DND-41 (cell line): ENCODE measurements at regions not wholly inside any gene's neighbourhood (a gene's known extent, or its start where the extent isn't known, plus 50 kb on each side); places are given as distances from the start of the nearest gene placed in this dataset.

Experiments used
- ATAC-seq: fragments of 200-7000 bp; cut with Tn5 transposase; 3 replicates; pipeline ENCODE4 v1.9.1; 2021; ENCODE audit warnings: low read depth; ENCODE audit not compliant: insufficient read depth
- DNase-seq: peaks from one replicate; pipeline ENCODE4 v3.0.0-alpha.2; 2020
- H2AFZ ChIP-seq: 2 replicates; pipeline ENCODE4 v1.6.0; 2012; ENCODE audit warnings: low read depth, low read length
- H3K27ac ChIP-seq: 2 replicates; pipeline ENCODE4 v1.5.1; 2012; ENCODE audit warnings: low read length, inconsistent platforms
- H3K27me3 ChIP-seq: fragments of 200-600 bp; sonication (generic); 2 replicates; pipeline ENCODE4 v1.6.0; 2012; ENCODE audit warnings: low read length, mild to moderate bottlenecking, inconsistent platforms; ENCODE audit not compliant: insufficient read depth, poor library complexity
- H3K36me3 ChIP-seq: 2 replicates; pipeline ENCODE4 v1.5.1; 2012; ENCODE audit warnings: low read length, inconsistent platforms; ENCODE audit not compliant: insufficient read depth
- H3K4me1 ChIP-seq: 2 replicates; pipeline ENCODE4 v1.5.1; 2012; ENCODE audit warnings: mild to moderate bottlenecking, low read length; ENCODE audit not compliant: insufficient read depth
- H3K4me2 ChIP-seq: 2 replicates; pipeline ENCODE4 v1.6.0; 2012; ENCODE audit warnings: mild to moderate bottlenecking, moderate library complexity, low read length, inconsistent platforms; ENCODE audit not compliant: insufficient read depth
- H3K4me3 ChIP-seq, 2 experiments: fragments of 200-600 bp in 1 of 2; shearing (Covaris generic) in 1 of 2; 2 replicates each; pipeline ENCODE4 v1.5.1; 2012 to 2016; ENCODE audit warnings: inconsistent platforms in 2 of 2, low read length in 2 of 2, mild to moderate bottlenecking in 2 of 2, low read depth in 1 of 2, moderate library complexity in 1 of 2
- H3K79me2 ChIP-seq: 2 replicates; pipeline ENCODE4 v1.6.0; 2012; ENCODE audit warnings: low read length, inconsistent platforms; ENCODE audit not compliant: insufficient read depth
- H3K9ac ChIP-seq: 2 replicates; pipeline ENCODE4 v1.6.0; 2012; ENCODE audit warnings: low read depth, mild to moderate bottlenecking, inconsistent platforms, low read length, moderate library complexity
- H3K9me3 ChIP-seq: 2 replicates; pipeline ENCODE4 v1.5.1; 2012; ENCODE audit warnings: low read length, moderate library complexity, mild to moderate bottlenecking, inconsistent platforms; ENCODE audit not compliant: insufficient read depth, severe bottlenecking
- H4K20me1 ChIP-seq: 2 replicates; pipeline ENCODE4 v1.6.0; 2012; ENCODE audit warnings: low read length; ENCODE audit not compliant: insufficient read depth
- CTCF ChIP-seq: IDR thresholded peaks from 2 replicates; pipeline ENCODE4 v1.5.1; 2012; ENCODE audit warnings: borderline replicate concordance, low read length, moderate library complexity, mild to moderate bottlenecking; ENCODE audit not compliant: poor library complexity, severe bottlenecking; ENCODE audit errors: extremely low read depth
- EZH2 ChIP-seq: IDR thresholded peaks from 3 replicates; pipeline ENCODE4 v1.6.1; 2012; ENCODE audit warnings: borderline replicate concordance, low read depth, mild to moderate bottlenecking, moderate library complexity, low read length, inconsistent platforms; ENCODE audit not compliant: severe bottlenecking

DNA sequence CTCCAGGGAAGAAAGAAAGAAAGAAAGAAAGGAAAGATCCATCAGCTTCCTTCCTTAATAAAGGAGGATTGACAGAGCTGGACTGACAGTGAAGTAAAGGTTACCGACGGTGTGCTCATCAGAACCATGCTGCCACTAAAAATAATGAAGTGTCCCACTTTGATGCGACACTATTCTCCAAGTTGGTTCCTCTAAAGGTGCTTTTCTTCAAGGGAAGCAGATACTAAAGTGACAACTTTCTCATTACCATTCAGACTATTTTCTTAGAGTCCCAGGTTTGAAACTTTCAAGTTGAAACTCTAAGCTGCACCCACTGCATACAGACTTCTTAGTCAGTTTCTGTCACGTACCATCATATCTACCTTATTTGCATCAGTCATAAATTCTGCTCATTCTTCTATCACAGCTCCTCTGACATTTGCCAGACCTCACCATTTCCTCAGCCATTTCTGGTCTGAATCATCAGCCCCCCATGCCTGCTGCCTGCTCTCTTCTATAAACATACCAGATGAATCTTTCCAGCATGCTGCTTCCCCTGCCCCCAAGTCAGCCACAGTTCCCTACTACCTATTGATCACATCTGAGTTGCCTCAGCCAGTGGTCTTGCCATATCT, 177.6 kb downstream of the DEPDC1B start:
- Histone ChIP-seq H3K4me3 (no peak overlapping the region), H2AFZ (no peak overlapping the region), H3K4me2 (no peak overlapping the region), H3K9me3 (no peaks in the 10 kb centered on the region), H3K36me3 (no peaks in the 10 kb centered on the region), H3K9ac (no peak overlapping the region), H3K4me1 (peaks cover 19% of the 10 kb centered on the region), H3K79me2 (no peaks in the 10 kb centered on the region), H3K27ac (no peak overlapping the region), H4K20me1 (no peaks in the 10 kb centered on the region), H3K27me3 (no peaks in the 10 kb centered on the region)
- ATAC-seq (no peak), DNase-seq (no peak)
- no peak for TF ChIP-seq EZH2
- TF ChIP-seq CTCF: no peak

- no peak overlapping the region for H2AFZ ChIP-seq
- no peak for DNase-seq
- TF ChIP-seq EZH2: no peak
- H3K9me3 ChIP-seq: no peaks in the 10 kb centered on the region
- H3K4me3 ChIP-seq: no peak overlapping the region
- H3K4me1 ChIP-seq: peaks cover 18% of the 10 kb centered on the region
- ATAC-seq: peak; percentile 35; the same call in 1 of the 3 replicates
- H3K36me3 ChIP-seq: no peaks in the 10 kb centered on the region
- H3K27ac ChIP-seq: no peak overlapping the region
- H4K20me1 ChIP-seq: no peaks in the 10 kb centered on the region
- H3K27me3 ChIP-seq: no peaks in the 10 kb centered on the region
- H3K4me2 ChIP-seq: no peak overlapping the region
- no peak overlapping the region for H3K9ac ChIP-seq
- no peaks in the 10 kb centered on the region for H3K79me2 ChIP-seq
Observed at GRCh38 chr5:60521376-60522291, 178.3 kb downstream of the DEPDC1B start.

DNA sequence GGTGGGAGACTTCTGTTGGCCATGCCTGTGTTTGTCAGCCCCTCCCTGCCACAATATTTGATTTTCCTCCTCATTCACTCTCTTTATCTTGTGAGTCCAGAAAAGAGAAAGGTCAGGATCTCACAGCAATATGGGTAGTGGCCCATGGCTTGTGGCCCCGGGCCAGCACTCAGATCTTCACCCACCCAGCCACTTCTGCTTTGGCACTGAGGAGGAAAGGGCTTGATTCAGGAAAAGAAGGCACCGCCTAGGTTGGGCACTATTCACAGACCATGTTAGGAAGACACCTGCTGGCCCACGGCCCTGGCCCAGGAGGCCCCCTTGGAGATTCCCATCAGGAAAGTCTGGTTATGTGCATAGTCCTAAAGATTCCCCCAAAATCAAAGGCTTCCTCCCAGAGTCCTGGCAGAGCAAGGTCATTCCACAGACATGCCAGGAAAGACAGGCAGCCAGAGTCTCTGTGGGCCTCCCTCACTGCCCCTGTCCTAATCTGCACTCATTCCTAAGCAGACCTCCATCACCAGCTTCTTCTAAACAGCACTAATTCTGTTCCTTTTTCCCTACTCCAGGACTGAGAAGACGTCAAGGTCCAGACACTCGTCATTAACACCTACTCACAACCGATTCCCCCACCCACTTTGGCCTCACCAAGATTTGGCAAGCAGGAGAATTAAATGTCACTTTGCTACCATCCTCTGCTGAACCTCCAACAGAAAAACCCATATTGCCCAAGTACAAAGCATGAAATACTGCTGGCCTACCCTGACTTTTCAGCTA, 179.3 kb downstream of the DEPDC1B start:
- Histone ChIP-seq H3K36me3 (no peaks in the 10 kb centered on the region), H3K4me1 (peaks cover 9% of the 10 kb centered on the region), H4K20me1 (no peaks in the 10 kb centered on the region), H3K27ac (no peak overlapping the region), H3K4me3 (no peak overlapping the region), H3K9me3 (no peaks in the 10 kb centered on the region), H3K4me2 (no peak overlapping the region), H3K79me2 (no peaks in the 10 kb centered on the region), H3K9ac (no peak overlapping the region), H3K27me3 (no peaks in the 10 kb centered on the region), H2AFZ (no peak overlapping the region)
- no peak for ATAC-seq
- TF ChIP-seq EZH2: no peak
- no peak for TF ChIP-seq CTCF
- no peak for DNase-seq

GRCh38 chr5:60519372-60519771, 180.6 kb downstream of the DEPDC1B start:
- Histone ChIP-seq H3K4me3 (no peak overlapping the region), H3K79me2 (no peaks in the 10 kb centered on the region), H3K27me3 (no peaks in the 10 kb centered on the region), H3K4me2 (no peak overlapping the region), H2AFZ (no peak overlapping the region), H3K9ac (no peak overlapping the region), H3K36me3 (no peaks in the 10 kb centered on the region), H3K4me1 (peaks cover 9% of the 10 kb centered on the region), H4K20me1 (no peaks in the 10 kb centered on the region), H3K27ac (no peak overlapping the region), H3K9me3 (no peaks in the 10 kb centered on the region)
- DNase-seq: no peak
- TF ChIP-seq EZH2 (no peak), CTCF (no peak)
- no peak for ATAC-seq
